ENCODE measurements at regions not wholly inside any gene's neighbourhood (a gene's known extent, or its start where the extent isn't known, plus 50 kb on each side); places are given as distances from the start of the nearest gene placed in this dataset.
A peak's percentile ranks its signal among the peaks of the same experiment; 100 is the strongest.

GRCh38 chr6:141335477-141336273, 797.0 kb upstream of the GJE1 start:
- ATAC-seq (ENCODE audit: low FRiP score) (no peak), DNase-seq (no peak)
- Histone ChIP-seq H3K4me3 (ENCODE audit: low read length in 2 of 2) (no peak overlapping the region), H3K9me3 (ENCODE audit: control insufficient read depth, low read length) (no peaks in the 10 kb centered on the region), H3K27me3 (ENCODE audit: control insufficient read depth in 1 of 2, insufficient read depth in 2 of 2, low read length in 1 of 2) (no peaks in the 10 kb centered on the region), H3K4me1 (ENCODE audit: control insufficient read depth in 1 of 2, insufficient read depth in 2 of 2, low read length in 2 of 2) (no peaks in the 10 kb centered on the region), H3K27ac (ENCODE audit: low read depth in 1 of 2, low read length in 2 of 2) (no peak overlapping the region), H3K36me3 (ENCODE audit: control insufficient read depth in 1 of 2, insufficient read depth in 2 of 2, low read length in 1 of 2) (no peaks in the 10 kb centered on the region)
- intact Hi-C loops (cut with DNase I), result no loop called here
- WGBS, 2 donors, result 79 to 80% methylated on average over 4 of the region's 4 CpGs

DNA sequence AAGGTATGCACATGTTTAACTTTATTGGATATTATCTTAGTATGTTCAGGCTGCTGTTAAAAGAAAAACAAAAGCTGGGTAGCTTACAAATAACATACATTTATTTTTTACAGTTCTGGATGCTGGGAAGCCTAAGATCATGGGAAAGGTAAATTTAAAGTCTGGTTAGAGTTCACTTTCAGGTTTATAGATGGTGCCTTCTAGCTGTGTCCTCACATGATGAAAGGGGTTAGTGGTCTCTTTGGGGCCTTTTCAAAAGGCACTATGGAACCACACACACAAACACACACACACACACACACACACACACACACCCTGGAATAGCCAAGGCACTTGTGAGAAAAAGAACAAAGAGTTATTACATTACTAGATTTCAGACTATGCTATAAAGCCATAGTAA, 805.8 kb upstream of the GJE1 start:
- H3K9me3 ChIP-seq (ENCODE audit: control insufficient read depth, low read length), result no peaks in the 10 kb centered on the region
- no peaks in the 10 kb centered on the region for H3K36me3 ChIP-seq (ENCODE audit: control insufficient read depth in 1 of 2, insufficient read depth in 2 of 2, low read length in 1 of 2)
- ATAC-seq (ENCODE audit: low FRiP score), result no peak
- DNase-seq, result no peak
- intact Hi-C loops (cut with DNase I), result no loop called here
- H3K4me1 ChIP-seq (ENCODE audit: control insufficient read depth in 1 of 2, insufficient read depth in 2 of 2, low read length in 2 of 2), result no peaks in the 10 kb centered on the region
- H3K4me3 ChIP-seq (ENCODE audit: low read length in 2 of 2), result peak overlapping the region in 1 of 2 donors; percentile 18
- H3K27me3 ChIP-seq (ENCODE audit: control insufficient read depth in 1 of 2, insufficient read depth in 2 of 2, low read length in 1 of 2), result no peaks in the 10 kb centered on the region
- H3K27ac ChIP-seq (ENCODE audit: low read depth in 1 of 2, low read length in 2 of 2), result no peak overlapping the region

DNA sequence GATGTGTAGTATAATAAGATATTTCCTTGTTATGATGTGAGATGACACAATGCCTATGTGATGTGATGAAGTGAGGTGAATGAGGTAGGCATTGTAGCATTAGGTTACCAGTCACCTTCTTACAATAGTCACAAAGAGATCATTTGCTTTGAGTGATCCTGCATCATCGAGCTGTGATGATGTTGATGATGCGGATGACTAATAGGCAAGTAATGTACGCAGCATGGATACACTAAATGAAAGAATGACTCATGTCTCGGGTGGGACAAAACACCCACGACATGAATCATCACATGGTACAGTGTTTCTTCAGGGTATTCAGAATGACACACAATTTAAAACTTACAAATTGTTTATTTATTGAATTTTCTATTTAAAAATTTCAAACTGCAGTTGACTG, 806.3 kb upstream of the GJE1 start:
- H3K36me3 ChIP-seq (ENCODE audit: control insufficient read depth in 1 of 2, insufficient read depth in 2 of 2, low read length in 1 of 2), result no peaks in the 10 kb centered on the region
- WGBS, 2 donors, result 39 to 51% methylated on average over 5 of the region's 5 CpGs
- DNase-seq (no peak), ATAC-seq (ENCODE audit: low FRiP score) (peak; percentile 54)
- peaks cover 0 to 2% of the 10 kb centered on the region in 2 donors for H3K4me1 ChIP-seq (ENCODE audit: control insufficient read depth in 1 of 2, insufficient read depth in 2 of 2, low read length in 2 of 2)
- no peaks in the 10 kb centered on the region for H3K27me3 ChIP-seq (ENCODE audit: control insufficient read depth in 1 of 2, insufficient read depth in 2 of 2, low read length in 1 of 2)
- no peaks in the 10 kb centered on the region for H3K9me3 ChIP-seq (ENCODE audit: control insufficient read depth, low read length)
- no peak overlapping the region for H3K4me3 ChIP-seq (ENCODE audit: low read length in 2 of 2)
- intact Hi-C loops (cut with DNase I), result no loop called here
- no peak overlapping the region for H3K27ac ChIP-seq (ENCODE audit: low read depth in 1 of 2, low read length in 2 of 2)

GRCh38 chr6:141321493-141322347, 811.0 kb upstream of the GJE1 start:
- DNase-seq, result no peak
- peaks cover 0 to 4% of the 10 kb centered on the region in 2 donors for H3K4me1 ChIP-seq (ENCODE audit: control insufficient read depth in 1 of 2, insufficient read depth in 2 of 2, low read length in 2 of 2)
- H3K27me3 ChIP-seq (ENCODE audit: control insufficient read depth in 1 of 2, insufficient read depth in 2 of 2, low read length in 1 of 2), result no peaks in the 10 kb centered on the region
- H3K4me3 ChIP-seq (ENCODE audit: low read length in 2 of 2), result no peak overlapping the region
- ATAC-seq (ENCODE audit: low FRiP score), result no peak
- no peaks in the 10 kb centered on the region for H3K9me3 ChIP-seq (ENCODE audit: control insufficient read depth, low read length)
- WGBS, 2 donors, result 22 to 32% methylated on average over 5 of the region's 5 CpGs
- intact Hi-C loops (cut with DNase I), result no loop called here
- no peak overlapping the region for H3K27ac ChIP-seq (ENCODE audit: low read depth in 1 of 2, low read length in 2 of 2)
- H3K36me3 ChIP-seq (ENCODE audit: control insufficient read depth in 1 of 2, insufficient read depth in 2 of 2, low read length in 1 of 2), result no peaks in the 10 kb centered on the region

DNA sequence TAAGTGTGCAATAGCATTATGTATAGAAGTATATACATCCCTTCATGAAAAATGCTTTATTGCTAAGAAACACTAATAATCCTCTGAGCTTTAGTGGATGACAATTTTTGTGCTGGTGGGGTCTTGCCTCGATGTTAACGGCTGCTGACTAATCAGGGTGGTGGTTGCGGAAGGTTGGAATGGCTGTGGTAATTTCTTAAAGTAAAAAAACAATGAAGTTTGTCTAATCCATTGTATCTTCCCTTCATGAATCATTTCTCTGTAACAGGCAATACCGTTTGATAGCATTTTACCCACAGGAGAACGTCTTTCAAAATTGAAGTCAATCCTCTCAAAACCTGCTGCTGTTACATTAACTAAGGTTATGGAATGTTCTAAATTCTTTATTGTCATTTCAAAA, 816.5 kb upstream of the GJE1 start:
- WGBS, 2 donors, result 91 to 93% methylated on average over 5 of the region's 5 CpGs
- DNase-seq, result no peak
- Histone ChIP-seq H3K27me3 (ENCODE audit: control insufficient read depth in 1 of 2, insufficient read depth in 2 of 2, low read length in 1 of 2) (no peaks in the 10 kb centered on the region), H3K4me3 (ENCODE audit: low read length in 2 of 2) (no peak overlapping the region), H3K9me3 (ENCODE audit: control insufficient read depth, low read length) (no peaks in the 10 kb centered on the region), H3K36me3 (ENCODE audit: control insufficient read depth in 1 of 2, insufficient read depth in 2 of 2, low read length in 1 of 2) (no peaks in the 10 kb centered on the region), H3K4me1 (ENCODE audit: control insufficient read depth in 1 of 2, insufficient read depth in 2 of 2, low read length in 2 of 2) (peaks cover 0 to under 1% of the 10 kb centered on the region in 2 donors), H3K27ac (ENCODE audit: low read depth in 1 of 2, low read length in 2 of 2) (no peak overlapping the region)
- ATAC-seq (ENCODE audit: low FRiP score), result no peak
- intact Hi-C loops (cut with DNase I), result no loop called here

DNA sequence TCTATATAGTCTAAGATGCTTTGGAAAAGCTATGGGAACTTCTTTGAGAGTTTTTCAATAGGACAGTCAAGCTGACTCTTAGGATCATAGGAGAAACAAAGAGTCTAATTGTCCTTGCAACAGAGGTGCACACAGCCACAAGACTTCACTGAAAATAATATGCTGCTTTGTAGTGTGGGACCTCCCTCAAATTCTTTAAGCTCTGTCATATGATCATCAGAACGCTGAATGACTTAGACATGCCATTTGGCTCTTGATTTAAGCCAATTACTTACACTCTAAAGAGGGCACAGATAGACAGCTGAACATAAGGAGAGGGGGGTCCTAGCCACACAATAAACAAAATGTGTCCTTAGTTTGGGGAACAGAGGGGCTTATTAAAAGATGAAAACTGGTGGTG, 818.7 kb upstream of the GJE1 start:
- Histone ChIP-seq H3K9me3 (ENCODE audit: control insufficient read depth, low read length) (no peaks in the 10 kb centered on the region), H3K4me1 (ENCODE audit: control insufficient read depth in 1 of 2, insufficient read depth in 2 of 2, low read length in 2 of 2) (no peaks in the 10 kb centered on the region), H3K36me3 (ENCODE audit: control insufficient read depth in 1 of 2, insufficient read depth in 2 of 2, low read length in 1 of 2) (no peaks in the 10 kb centered on the region), H3K4me3 (ENCODE audit: low read length in 2 of 2) (no peak overlapping the region), H3K27me3 (ENCODE audit: control insufficient read depth in 1 of 2, insufficient read depth in 2 of 2, low read length in 1 of 2) (no peaks in the 10 kb centered on the region), H3K27ac (ENCODE audit: low read depth in 1 of 2, low read length in 2 of 2) (no peak overlapping the region)
- WGBS, 2 donors, result 59 to 82% methylated on average over 1 of the region's 1 CpG
- DNase-seq, result no peak
- intact Hi-C loops (cut with DNase I), result no loop called here
- no peak for ATAC-seq (ENCODE audit: low FRiP score)

- no peak for ATAC-seq (ENCODE audit: low FRiP score)
Observed at GRCh38 chr6:141309295-141309694, 823.4 kb upstream of the GJE1 start.

DNA sequence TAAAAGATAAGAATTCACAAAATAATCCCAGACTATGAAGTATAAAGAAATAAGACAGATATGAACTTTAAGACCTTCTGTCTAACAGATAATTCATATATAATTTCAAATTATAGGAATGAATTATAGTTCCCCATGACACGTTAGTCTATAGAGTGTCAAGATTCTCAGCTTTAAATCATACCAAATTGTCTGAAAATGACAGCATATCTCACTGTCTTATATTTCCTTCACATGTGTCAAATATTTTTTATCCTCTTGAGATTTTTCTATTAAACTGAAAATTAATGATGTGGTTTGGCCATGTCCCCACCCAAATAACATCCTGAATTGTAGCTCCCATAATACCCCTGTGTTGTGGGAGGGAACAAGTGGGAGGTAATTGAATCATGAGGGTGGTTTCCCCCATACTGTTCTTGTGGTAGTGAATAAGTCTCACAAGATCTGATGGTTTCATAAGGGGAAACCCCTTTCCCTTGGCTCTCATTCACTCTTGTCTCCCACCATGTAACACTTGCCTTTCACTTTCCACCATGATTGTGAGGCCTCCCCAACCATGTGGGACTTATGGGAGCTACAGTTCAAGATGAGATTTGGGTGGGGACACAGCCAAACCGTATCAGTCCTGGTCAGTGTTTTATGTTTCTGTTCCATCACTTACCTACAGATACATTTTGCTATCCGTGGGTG, 825.3 kb upstream of the GJE1 start:
- Histone ChIP-seq H3K9me3 (ENCODE audit: control insufficient read depth, low read length) (no peaks in the 10 kb centered on the region), H3K27me3 (ENCODE audit: control insufficient read depth in 1 of 2, insufficient read depth in 2 of 2, low read length in 1 of 2) (no peaks in the 10 kb centered on the region), H3K4me1 (ENCODE audit: control insufficient read depth in 1 of 2, insufficient read depth in 2 of 2, low read length in 2 of 2) (no peaks in the 10 kb centered on the region), H3K4me3 (ENCODE audit: low read length in 2 of 2) (no peak overlapping the region), H3K36me3 (ENCODE audit: control insufficient read depth in 1 of 2, insufficient read depth in 2 of 2, low read length in 1 of 2) (no peaks in the 10 kb centered on the region), H3K27ac (ENCODE audit: low read depth in 1 of 2, low read length in 2 of 2) (no peak overlapping the region)
- DNase-seq (no peak), ATAC-seq (ENCODE audit: low FRiP score) (no peak)
- intact Hi-C loops (cut with DNase I), result no loop called here
- WGBS, 2 donors, result 93 to 94% methylated on average over 3 of the region's 3 CpGs

More at GRCh38 chr6:141309295-141309694, 823.4 kb upstream of the GJE1 start:
- intact Hi-C loops (cut with DNase I), result no loop called here
- DNase-seq, result no peak
- H3K27ac ChIP-seq (ENCODE audit: low read depth in 1 of 2, low read length in 2 of 2), result no peak overlapping the region
- no peaks in the 10 kb centered on the region for H3K9me3 ChIP-seq (ENCODE audit: control insufficient read depth, low read length)
- no peaks in the 10 kb centered on the region for H3K4me1 ChIP-seq (ENCODE audit: control insufficient read depth in 1 of 2, insufficient read depth in 2 of 2, low read length in 2 of 2)
- H3K4me3 ChIP-seq (ENCODE audit: low read length in 2 of 2), result no peak overlapping the region
- no peaks in the 10 kb centered on the region for H3K36me3 ChIP-seq (ENCODE audit: control insufficient read depth in 1 of 2, insufficient read depth in 2 of 2, low read length in 1 of 2)
- no peaks in the 10 kb centered on the region for H3K27me3 ChIP-seq (ENCODE audit: control insufficient read depth in 1 of 2, insufficient read depth in 2 of 2, low read length in 1 of 2)
